ENCODE measurements at regions not wholly inside any gene's neighbourhood (a gene's known extent, or its start where the extent isn't known, plus 50 kb on each side); places are given as distances from the start of the nearest gene placed in this dataset.

DNA sequence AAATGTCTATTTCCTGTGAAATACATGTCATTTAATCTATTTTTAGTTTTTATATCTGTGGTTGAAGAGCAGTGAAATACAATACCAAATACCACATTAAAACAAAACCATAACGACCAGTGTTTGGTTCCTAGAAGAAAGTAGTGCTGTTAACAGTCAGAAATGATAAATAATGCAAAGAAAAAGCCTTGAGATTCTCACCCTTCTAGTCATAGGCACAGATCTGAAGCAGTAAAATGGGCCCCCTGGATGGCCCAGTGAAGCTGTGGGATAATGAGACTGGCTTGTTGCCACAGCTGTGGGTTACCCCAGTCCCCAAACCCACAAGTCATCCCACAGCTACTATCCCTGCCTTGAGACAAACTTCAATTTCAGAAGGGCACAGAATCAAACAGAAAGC, 137.3 kb upstream of the RPL34 start:
- no peak overlapping the region for H3K27ac Mint-ChIP-seq (ENCODE audit: unreplicated experiment)
- Histone ChIP-seq H3K27me3 (replicated peaks; ENCODE audit: control insufficient read depth, insufficient read depth, low read length) (no peaks in the 10 kb centered on the region), H3K36me3 (ENCODE audit: control insufficient read depth, insufficient read depth, low read length) (no peaks in the 10 kb centered on the region), H3K4me3 (ENCODE audit: low read depth, low read length) (no peak overlapping the region), H3K9me3 (no peaks in the 10 kb centered on the region), H3K4me1 (no peaks in the 10 kb centered on the region)
- H3K4me3 Mint-ChIP-seq (ENCODE audit: unreplicated experiment) = no peak overlapping the region
- intact Hi-C loops (cut with micrococcal nuclease; ENCODE audit: unreplicated experiment) = no loop called here
- no peaks in the 10 kb centered on the region for H3K36me3 Mint-ChIP-seq (ENCODE audit: insufficient read depth, unreplicated experiment)
- no TSS peak for BruUV-seq (replicated peaks)
- no peak for DNase-seq
- ChIA-PET POLR2A (no interaction called here), CTCF (interaction anchor here (0.6 kb wide), 1 partner anchor 13 kb away, joined by 3 read pairs; no protein-coding TSS in a partner anchor)
- TF ChIP-seq, protein P1, sequence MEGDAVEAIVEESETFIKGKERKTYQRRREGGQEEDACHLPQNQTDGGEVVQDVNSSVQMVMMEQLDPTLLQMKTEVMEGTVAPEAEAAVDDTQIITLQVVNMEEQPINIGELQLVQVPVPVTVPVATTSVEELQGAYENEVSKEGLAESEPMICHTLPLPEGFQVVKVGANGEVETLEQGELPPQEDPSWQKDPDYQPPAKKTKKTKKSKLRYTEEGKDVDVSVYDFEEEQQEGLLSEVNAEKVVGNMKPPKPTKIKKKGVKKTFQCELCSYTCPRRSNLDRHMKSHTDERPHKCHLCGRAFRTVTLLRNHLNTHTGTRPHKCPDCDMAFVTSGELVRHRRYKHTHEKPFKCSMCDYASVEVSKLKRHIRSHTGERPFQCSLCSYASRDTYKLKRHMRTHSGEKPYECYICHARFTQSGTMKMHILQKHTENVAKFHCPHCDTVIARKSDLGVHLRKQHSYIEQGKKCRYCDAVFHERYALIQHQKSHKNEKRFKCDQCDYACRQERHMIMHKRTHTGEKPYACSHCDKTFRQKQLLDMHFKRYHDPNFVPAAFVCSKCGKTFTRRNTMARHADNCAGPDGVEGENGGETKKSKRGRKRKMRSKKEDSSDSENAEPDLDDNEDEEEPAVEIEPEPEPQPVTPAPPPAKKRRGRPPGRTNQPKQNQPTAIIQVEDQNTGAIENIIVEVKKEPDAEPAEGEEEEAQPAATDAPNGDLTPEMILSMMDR (IDR thresholded peaks at IDR 0.05; ENCODE audit: insufficient read depth in 1 of 2, low read depth in 1 of 2, low read length in 1 of 2, severe bottlenecking in 1 of 2, unreplicated experiment in 1 of 2) = no peak
- H3K9me3 Mint-ChIP-seq (ENCODE audit: unreplicated experiment) = no peaks in the 10 kb centered on the region
- no peaks in the 10 kb centered on the region for H3K4me1 Mint-ChIP-seq (ENCODE audit: low read depth, unreplicated experiment)
- H3K27me3 Mint-ChIP-seq (ENCODE audit: insufficient read depth, unreplicated experiment) = no peaks in the 10 kb centered on the region

DNA sequence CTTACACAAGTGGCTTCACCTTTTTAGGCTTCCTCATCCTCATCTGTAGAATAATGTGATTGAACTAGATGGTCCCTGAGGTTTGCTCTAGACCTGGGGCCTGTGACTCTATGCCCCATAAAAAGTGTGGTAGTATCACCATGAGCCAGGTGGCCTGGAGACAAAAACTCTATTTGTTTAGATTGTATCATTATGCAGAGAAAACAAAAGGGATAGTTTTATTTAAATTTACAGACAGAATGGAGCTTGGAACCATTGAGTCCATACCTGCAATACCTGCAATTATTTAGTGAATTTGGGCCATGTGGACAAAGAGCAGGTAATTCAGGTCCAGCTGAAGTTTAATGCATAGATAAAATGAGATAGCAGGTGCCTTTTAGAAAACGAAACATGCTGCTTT, 139.5 kb upstream of the RPL34 start:
- Mint-ChIP-seq H3K4me3 (ENCODE audit: unreplicated experiment) (no peak overlapping the region), H3K27ac (ENCODE audit: unreplicated experiment) (no peak overlapping the region), H3K9me3 (ENCODE audit: unreplicated experiment) (no peaks in the 10 kb centered on the region), H3K27me3 (ENCODE audit: insufficient read depth, unreplicated experiment) (no peaks in the 10 kb centered on the region), H3K4me1 (ENCODE audit: low read depth, unreplicated experiment) (no peaks in the 10 kb centered on the region), H3K36me3 (ENCODE audit: insufficient read depth, unreplicated experiment) (no peaks in the 10 kb centered on the region)
- H3K36me3 ChIP-seq (ENCODE audit: control insufficient read depth, insufficient read depth, low read length) = no peaks in the 10 kb centered on the region
- no peaks in the 10 kb centered on the region for H3K4me1 ChIP-seq
- ChIA-PET POLR2A (no interaction called here), CTCF (no interaction called here)
- no TSS peak for BruUV-seq (replicated peaks)
- no peaks in the 10 kb centered on the region for H3K9me3 ChIP-seq
- no peak overlapping the region for H3K4me3 ChIP-seq (ENCODE audit: low read depth, low read length)
- intact Hi-C loops (cut with micrococcal nuclease; ENCODE audit: unreplicated experiment) = no loop called here
- TF ChIP-seq, protein P1 (IDR thresholded peaks at IDR 0.05; ENCODE audit: insufficient read depth in 1 of 2, low read depth in 1 of 2, low read length in 1 of 2, severe bottlenecking in 1 of 2, unreplicated experiment in 1 of 2) = no peak
- no peaks in the 10 kb centered on the region for H3K27me3 ChIP-seq (replicated peaks; ENCODE audit: control insufficient read depth, insufficient read depth, low read length)
- no peak for DNase-seq

DNA sequence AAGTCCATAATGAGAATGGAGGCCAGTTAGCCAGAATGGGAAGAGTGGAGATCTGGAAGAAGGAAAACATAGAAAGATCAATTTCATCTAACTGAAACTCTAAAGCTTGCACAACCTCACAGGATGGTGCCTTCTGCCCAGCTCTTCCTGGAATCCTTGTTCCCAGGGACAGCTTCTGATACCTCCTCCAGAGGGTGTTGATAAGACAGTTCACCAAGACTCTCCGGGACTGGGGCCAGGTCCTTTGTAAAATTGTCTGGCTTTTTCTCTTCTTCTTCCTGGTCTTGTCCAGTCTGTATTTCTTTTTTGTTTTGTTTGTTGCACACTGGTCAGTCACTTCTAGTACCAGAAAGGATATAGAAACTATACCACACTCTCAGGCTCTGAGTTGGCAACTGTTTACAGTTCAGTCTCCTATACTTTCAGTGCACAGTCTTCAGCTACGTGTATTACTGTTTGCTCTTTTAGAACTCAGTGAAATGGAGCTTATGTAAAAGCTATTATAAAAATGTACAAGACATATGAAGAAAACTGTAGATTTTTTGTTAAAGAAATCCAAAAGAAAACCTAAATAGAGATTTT, 142.8 kb upstream of the RPL34 start:
- POLR2A ChIA-PET = no interaction called here
- TF ChIP-seq, protein P1 (IDR thresholded peaks at IDR 0.05; ENCODE audit: insufficient read depth in 1 of 2, low read depth in 1 of 2, low read length in 1 of 2, severe bottlenecking in 1 of 2, unreplicated experiment in 1 of 2) = no peak

More for the DNA sequence above, 142.8 kb upstream of the RPL34 start:
- Mint-ChIP-seq H3K36me3 (ENCODE audit: insufficient read depth, unreplicated experiment) (no peaks in the 10 kb centered on the region), H3K27me3 (ENCODE audit: insufficient read depth, unreplicated experiment) (no peaks in the 10 kb centered on the region), H3K9me3 (ENCODE audit: unreplicated experiment) (no peaks in the 10 kb centered on the region), H3K4me3 (ENCODE audit: unreplicated experiment) (no peak overlapping the region), H3K4me1 (ENCODE audit: low read depth, unreplicated experiment) (no peaks in the 10 kb centered on the region), H3K27ac (ENCODE audit: unreplicated experiment) (no peak overlapping the region)
- Histone ChIP-seq H3K4me3 (ENCODE audit: low read depth, low read length) (no peak overlapping the region), H3K36me3 (ENCODE audit: control insufficient read depth, insufficient read depth, low read length) (no peaks in the 10 kb centered on the region), H3K4me1 (no peaks in the 10 kb centered on the region), H3K27me3 (replicated peaks; ENCODE audit: control insufficient read depth, insufficient read depth, low read length) (no peaks in the 10 kb centered on the region), H3K9me3 (no peaks in the 10 kb centered on the region)
- intact Hi-C loops (cut with micrococcal nuclease; ENCODE audit: unreplicated experiment) = no loop called here
- DNase-seq = no peak
- CTCF ChIA-PET = no interaction called here
- no TSS peak for BruUV-seq (replicated peaks)

All from Caco-2 (cell line).